ENCODE measurements at regions not wholly inside any gene's neighbourhood (a gene's known extent, or its start where the extent isn't known, plus 50 kb on each side); places are given as distances from the start of the nearest gene placed in this dataset.

- H3K27me3 Mint-ChIP-seq (ENCODE audit: low read depth): peaks cover 18% of the 10 kb centered on the region
- H3K27ac Mint-ChIP-seq: no peak overlapping the region
- H3K4me1 Mint-ChIP-seq (ENCODE audit: low read depth): peaks cover 8% of the 10 kb centered on the region
- no peak overlapping the region for H3K4me3 Mint-ChIP-seq
- intact Hi-C loops (cut with micrococcal nuclease): no loop called here
- no peaks in the 10 kb centered on the region for H3K9me3 Mint-ChIP-seq
- H3K36me3 Mint-ChIP-seq (ENCODE audit: low read depth): no peaks in the 10 kb centered on the region
- CTCF ChIA-PET: no interaction called here
- no peak for DNase-seq
Observed at GRCh38 chr10:62919776-62920175, 103.6 kb upstream of the EGR2 start.

- H3K36me3 Mint-ChIP-seq (ENCODE audit: low read depth): no peaks in the 10 kb centered on the region
- peaks cover 8% of the 10 kb centered on the region for H3K4me1 Mint-ChIP-seq (ENCODE audit: low read depth)
- H3K27me3 Mint-ChIP-seq (ENCODE audit: low read depth): peaks cover 15% of the 10 kb centered on the region
- H3K27ac Mint-ChIP-seq: no peak overlapping the region
- CTCF ChIA-PET: no interaction called here
- no peaks in the 10 kb centered on the region for H3K9me3 Mint-ChIP-seq
- intact Hi-C loops (cut with micrococcal nuclease): no loop called here
- H3K4me3 Mint-ChIP-seq: no peak overlapping the region
- DNase-seq: no peak
Observed at GRCh38 chr10:62917475-62918238, 101.5 kb upstream of the EGR2 start.

GRCh38 chr10:62916141-62916603 is 100.0 kb upstream of the EGR2 start:
- DNase-seq: no peak
- H3K36me3 Mint-ChIP-seq (ENCODE audit: low read depth): no peaks in the 10 kb centered on the region
- H3K9me3 Mint-ChIP-seq: no peaks in the 10 kb centered on the region
- no peak overlapping the region for H3K27ac Mint-ChIP-seq
- H3K4me3 Mint-ChIP-seq: no peak overlapping the region
- H3K4me1 Mint-ChIP-seq (ENCODE audit: low read depth): peaks cover 8% of the 10 kb centered on the region
- H3K27me3 Mint-ChIP-seq (ENCODE audit: low read depth): peaks cover 12% of the 10 kb centered on the region
- intact Hi-C loops (cut with micrococcal nuclease): no loop called here
- CTCF ChIA-PET: no interaction called here

- no peaks in the 10 kb centered on the region for H3K36me3 Mint-ChIP-seq (ENCODE audit: low read depth)
- CTCF ChIA-PET: no interaction called here
- DNase-seq: no peak
- intact Hi-C loops (cut with micrococcal nuclease): no loop called here
- H3K4me3 Mint-ChIP-seq: no peak overlapping the region
- H3K9me3 Mint-ChIP-seq: no peaks in the 10 kb centered on the region
- H3K27me3 Mint-ChIP-seq (ENCODE audit: low read depth): peaks cover 14% of the 10 kb centered on the region
- no peak overlapping the region for H3K27ac Mint-ChIP-seq
- H3K4me1 Mint-ChIP-seq (ENCODE audit: low read depth): peaks cover 8% of the 10 kb centered on the region
Observed at GRCh38 chr10:62915158-62915557, 99.0 kb upstream of the EGR2 start.

GRCh38 chr10:62912086-62912485 is 95.9 kb upstream of the EGR2 start:
- intact Hi-C loops (cut with micrococcal nuclease): no loop called here
- Mint-ChIP-seq H3K4me1 (ENCODE audit: low read depth) (peaks cover 2% of the 10 kb centered on the region), H3K9me3 (no peaks in the 10 kb centered on the region), H3K27me3 (ENCODE audit: low read depth) (peaks cover 16% of the 10 kb centered on the region), H3K27ac (no peak overlapping the region), H3K36me3 (ENCODE audit: low read depth) (no peaks in the 10 kb centered on the region), H3K4me3 (no peak overlapping the region)
- CTCF ChIA-PET: no interaction called here
- no peak for DNase-seq

- DNase-seq: no peak
- Mint-ChIP-seq H3K4me3 (no peak overlapping the region), H3K27me3 (ENCODE audit: low read depth) (peaks cover 12% of the 10 kb centered on the region), H3K27ac (no peak overlapping the region), H3K4me1 (ENCODE audit: low read depth) (no peaks in the 10 kb centered on the region), H3K36me3 (ENCODE audit: low read depth) (no peaks in the 10 kb centered on the region), H3K9me3 (no peaks in the 10 kb centered on the region)
- intact Hi-C loops (cut with micrococcal nuclease): no loop called here
- CTCF ChIA-PET: interaction anchor here (1.1 kb wide), 1 partner anchor 317 kb away, joined by 5 read pairs; no protein-coding TSS in a partner anchor
Observed at GRCh38 chr10:62911210-62911963, 95.2 kb upstream of the EGR2 start.

GRCh38 chr10:62907470-62908212 is 91.5 kb upstream of the EGR2 start:
- Mint-ChIP-seq H3K27me3 (ENCODE audit: low read depth) (peaks cover 9% of the 10 kb centered on the region), H3K4me3 (no peak overlapping the region), H3K4me1 (ENCODE audit: low read depth) (no peaks in the 10 kb centered on the region), H3K36me3 (ENCODE audit: low read depth) (no peaks in the 10 kb centered on the region), H3K9me3 (no peaks in the 10 kb centered on the region), H3K27ac (no peak overlapping the region)
- intact Hi-C loops (cut with micrococcal nuclease): no loop called here
- CTCF ChIA-PET: no interaction called here
- DNase-seq: no peak

GRCh38 chr10:62904281-62904875 is 88.2 kb upstream of the EGR2 start:
- intact Hi-C loops (cut with micrococcal nuclease): no loop called here
- Mint-ChIP-seq H3K36me3 (ENCODE audit: low read depth) (no peaks in the 10 kb centered on the region), H3K4me1 (ENCODE audit: low read depth) (no peaks in the 10 kb centered on the region), H3K27me3 (ENCODE audit: low read depth) (peaks cover 4% of the 10 kb centered on the region), H3K27ac (no peak overlapping the region), H3K4me3 (no peak overlapping the region), H3K9me3 (no peaks in the 10 kb centered on the region)
- CTCF ChIA-PET: interaction anchor here (0.7 kb wide), 1 partner anchor 20 kb away, joined by 3 read pairs; no protein-coding TSS in a partner anchor
- no peak for DNase-seq

- no peaks in the 10 kb centered on the region for H3K36me3 Mint-ChIP-seq (ENCODE audit: low read depth)
- H3K4me1 Mint-ChIP-seq (ENCODE audit: low read depth): no peaks in the 10 kb centered on the region
- no peak for DNase-seq
- H3K27ac Mint-ChIP-seq: no peak overlapping the region
- no peak overlapping the region for H3K4me3 Mint-ChIP-seq
- CTCF ChIA-PET: no interaction called here
- intact Hi-C loops (cut with micrococcal nuclease): no loop called here
- peaks cover 3% of the 10 kb centered on the region for H3K27me3 Mint-ChIP-seq (ENCODE audit: low read depth)
- H3K9me3 Mint-ChIP-seq: no peaks in the 10 kb centered on the region
Observed at GRCh38 chr10:62903828-62904227, 87.7 kb upstream of the EGR2 start.

GRCh38 chr10:62900829-62901571 is 84.8 kb upstream of the EGR2 start:
- intact Hi-C loops (cut with micrococcal nuclease): no loop called here
- DNase-seq: no peak
- CTCF ChIA-PET: no interaction called here
- H3K36me3 Mint-ChIP-seq (ENCODE audit: low read depth): no peaks in the 10 kb centered on the region
- H3K27me3 Mint-ChIP-seq (ENCODE audit: low read depth): no peaks in the 10 kb centered on the region
- no peaks in the 10 kb centered on the region for H3K4me1 Mint-ChIP-seq (ENCODE audit: low read depth)
- H3K9me3 Mint-ChIP-seq: no peaks in the 10 kb centered on the region
- no peak overlapping the region for H3K27ac Mint-ChIP-seq
- no peak overlapping the region for H3K4me3 Mint-ChIP-seq

GRCh38 chr10:62899311-62899710 is 83.1 kb upstream of the EGR2 start:
- CTCF ChIA-PET: no interaction called here
- intact Hi-C loops (cut with micrococcal nuclease): no loop called here
- Mint-ChIP-seq H3K4me1 (ENCODE audit: low read depth) (no peaks in the 10 kb centered on the region), H3K9me3 (no peaks in the 10 kb centered on the region), H3K27me3 (ENCODE audit: low read depth) (no peaks in the 10 kb centered on the region), H3K36me3 (ENCODE audit: low read depth) (no peaks in the 10 kb centered on the region), H3K27ac (no peak overlapping the region), H3K4me3 (no peak overlapping the region)
- DNase-seq: no peak

GRCh38 chr10:62895063-62895462 is 78.9 kb upstream of the EGR2 start:
- Mint-ChIP-seq H3K27ac (no peak overlapping the region), H3K27me3 (ENCODE audit: low read depth) (peaks cover 8% of the 10 kb centered on the region), H3K9me3 (no peaks in the 10 kb centered on the region), H3K4me1 (ENCODE audit: low read depth) (no peaks in the 10 kb centered on the region), H3K36me3 (ENCODE audit: low read depth) (no peaks in the 10 kb centered on the region), H3K4me3 (no peak overlapping the region)
- CTCF ChIA-PET: interaction anchor here (0.6 kb wide), 1 partner anchor 277 kb away, joined by 3 read pairs; no protein-coding TSS in a partner anchor
- intact Hi-C loops (cut with micrococcal nuclease): no loop called here
- DNase-seq: no peak
